ENCODE measurements at regions not wholly inside any gene's neighbourhood (a gene's known extent, or its start where the extent isn't known, plus 50 kb on each side); places are given as distances from the start of the nearest gene placed in this dataset.
"Not testable (repeated sequence)": the region's sequence is repeated elsewhere in the genome, so short reads cannot be mapped to it uniquely, and the experiment has no call there.

DNA sequence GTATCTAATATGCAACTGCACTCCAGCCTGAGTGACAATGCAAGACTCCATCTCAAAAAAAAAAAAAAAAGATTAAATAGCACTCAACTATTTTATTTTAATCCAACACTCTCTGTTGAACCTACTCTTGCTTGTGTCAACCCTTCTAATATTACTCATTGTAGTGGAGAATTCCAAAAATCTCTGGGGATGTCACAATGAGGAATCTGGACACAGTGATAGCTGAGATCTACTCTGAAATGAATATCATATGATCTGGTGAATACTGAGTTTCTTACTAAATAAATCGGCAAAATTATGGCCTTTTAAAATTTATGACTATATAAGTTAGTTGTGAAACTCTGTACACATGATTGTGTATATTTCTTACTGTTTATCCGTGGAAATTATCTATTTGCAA lies 418.2 kb downstream of the BCAT1 start:
- H3K27me3 Mint-ChIP-seq (ENCODE audit: low read depth), result no peaks in the 10 kb centered on the region
- H3K4me3 Mint-ChIP-seq, result no peak overlapping the region
- no peaks in the 10 kb centered on the region for H3K36me3 Mint-ChIP-seq (ENCODE audit: insufficient read depth in 2 of 2)
- ATAC-seq (replicated peaks in 1 of 2) (no peak), DNase-seq (no peak)
- H3K4me1 Mint-ChIP-seq (ENCODE audit: low read depth), result no peaks in the 10 kb centered on the region
- H3K9me3 Mint-ChIP-seq, result peaks cover 0 to 2% of the 10 kb centered on the region in 2 donors
- H3K27ac Mint-ChIP-seq, result no peak overlapping the region

DNA sequence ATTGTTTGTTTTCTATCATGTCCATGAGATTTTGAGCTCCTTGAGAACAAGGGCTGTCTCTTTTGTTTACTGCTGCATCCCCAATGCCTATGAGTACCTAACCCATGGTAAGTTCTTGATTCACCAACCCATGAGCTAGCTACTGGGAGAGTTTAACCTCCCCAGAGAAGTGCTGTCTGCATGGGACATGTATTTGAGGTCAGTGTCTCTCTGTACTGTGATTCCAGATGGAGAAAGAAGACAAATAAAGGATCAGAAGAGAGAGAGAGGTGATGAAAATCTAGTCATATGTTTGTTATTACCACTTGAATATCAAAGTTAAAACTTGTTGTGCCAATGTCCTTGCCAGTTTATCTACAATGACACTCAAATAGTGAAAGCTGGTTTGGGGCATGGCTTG lies 421.8 kb downstream of the BCAT1 start:
- H3K9me3 Mint-ChIP-seq, result peaks cover 2 to 7% of the 10 kb centered on the region in 2 donors
- no peak overlapping the region for H3K4me3 Mint-ChIP-seq
- ATAC-seq (replicated peaks in 1 of 2) (no peak), DNase-seq (no peak)
- no peaks in the 10 kb centered on the region for H3K4me1 Mint-ChIP-seq (ENCODE audit: low read depth)
- no peaks in the 10 kb centered on the region for H3K36me3 Mint-ChIP-seq (ENCODE audit: insufficient read depth in 2 of 2)
- no peak overlapping the region for H3K27ac Mint-ChIP-seq
- no peaks in the 10 kb centered on the region for H3K27me3 Mint-ChIP-seq (ENCODE audit: low read depth)

DNA sequence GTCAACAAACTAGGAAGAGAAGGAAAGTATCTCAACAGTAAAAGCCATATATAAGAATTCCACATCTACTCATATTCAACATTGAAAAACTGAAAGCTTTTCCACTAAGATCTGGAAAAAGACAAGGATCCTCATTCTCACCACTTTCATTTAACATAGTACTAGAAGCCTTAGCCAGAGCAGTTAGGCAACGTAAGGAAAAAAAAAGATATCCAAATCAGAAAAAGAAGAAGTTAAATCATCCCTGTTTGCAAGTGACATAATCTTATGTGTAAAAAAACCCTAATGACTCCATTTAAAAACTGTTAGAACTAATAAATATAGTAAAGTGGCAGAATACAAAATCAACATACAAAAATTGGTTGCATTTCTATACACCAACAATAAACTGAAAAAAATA lies 426.2 kb downstream of the BCAT1 start:
- DNase-seq (no peak), ATAC-seq (replicated peaks in 1 of 2) (no peak)
- H3K4me1 Mint-ChIP-seq (ENCODE audit: low read depth), result no peaks in the 10 kb centered on the region
- H3K27ac Mint-ChIP-seq, result no peak overlapping the region
- no peak overlapping the region for H3K4me3 Mint-ChIP-seq
- H3K27me3 Mint-ChIP-seq (ENCODE audit: low read depth), result no peaks in the 10 kb centered on the region
- peaks cover 17 to 21% of the 10 kb centered on the region in 2 donors for H3K9me3 Mint-ChIP-seq
- H3K36me3 Mint-ChIP-seq (ENCODE audit: insufficient read depth in 2 of 2), result peaks cover 6 to 7% of the 10 kb centered on the region in 2 donors

DNA sequence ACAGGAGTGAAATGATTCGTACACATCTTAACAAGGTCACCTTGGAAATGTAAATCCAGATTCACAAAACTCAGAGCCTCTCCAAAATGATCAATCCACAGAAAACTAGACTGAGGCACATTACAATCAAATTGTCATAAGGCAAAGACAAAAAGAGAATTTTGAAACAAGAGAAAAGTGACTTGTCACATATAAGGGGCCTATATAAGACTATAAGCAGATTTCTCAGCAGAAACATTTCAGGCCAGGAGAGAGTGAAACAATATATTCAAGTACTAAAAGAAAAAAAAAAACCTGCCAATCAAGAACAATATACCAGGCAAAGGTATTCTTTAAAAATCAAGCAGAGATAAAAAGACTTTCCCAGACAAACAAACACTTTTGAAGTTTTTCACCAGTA lies 429.1 kb downstream of the BCAT1 start:
- Mint-ChIP-seq H3K4me1 (ENCODE audit: low read depth) (no peaks in the 10 kb centered on the region), H3K27ac (no peak overlapping the region), H3K27me3 (ENCODE audit: low read depth) (no peaks in the 10 kb centered on the region), H3K9me3 (peaks cover 17% of the 10 kb centered on the region in 2 donors), H3K4me3 (no peak overlapping the region), H3K36me3 (ENCODE audit: insufficient read depth in 2 of 2) (peaks cover 6 to 7% of the 10 kb centered on the region in 2 donors)
- DNase-seq (no peak), ATAC-seq (replicated peaks in 1 of 2) (no peak)

DNA sequence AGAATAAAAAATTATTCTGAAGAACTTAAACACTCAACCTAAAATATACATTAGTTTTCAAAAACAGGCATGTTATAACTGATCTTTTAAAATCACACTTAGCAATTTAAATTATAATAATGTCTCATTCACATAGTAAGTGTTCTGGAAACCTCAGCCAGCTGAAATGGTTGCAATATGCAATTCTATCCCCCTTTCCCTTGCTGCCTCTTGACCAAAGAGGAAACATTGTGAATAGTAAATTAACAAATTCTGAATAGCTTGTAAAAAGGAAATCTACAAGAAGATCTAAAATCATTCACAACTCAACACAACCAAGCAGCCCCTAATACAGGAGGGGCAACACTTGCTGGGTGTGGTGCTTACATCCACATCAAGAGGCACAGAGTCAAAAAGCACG lies 431.9 kb downstream of the BCAT1 start:
- Mint-ChIP-seq H3K9me3 (peaks cover 15 to 16% of the 10 kb centered on the region in 2 donors), H3K27ac (no peak overlapping the region), H3K4me1 (ENCODE audit: low read depth) (no peaks in the 10 kb centered on the region), H3K4me3 (no peak overlapping the region), H3K36me3 (ENCODE audit: insufficient read depth in 2 of 2) (peaks cover 6 to 7% of the 10 kb centered on the region in 2 donors), H3K27me3 (ENCODE audit: low read depth) (no peaks in the 10 kb centered on the region)
- ATAC-seq (replicated peaks in 1 of 2) (no peak), DNase-seq (no peak)

DNA sequence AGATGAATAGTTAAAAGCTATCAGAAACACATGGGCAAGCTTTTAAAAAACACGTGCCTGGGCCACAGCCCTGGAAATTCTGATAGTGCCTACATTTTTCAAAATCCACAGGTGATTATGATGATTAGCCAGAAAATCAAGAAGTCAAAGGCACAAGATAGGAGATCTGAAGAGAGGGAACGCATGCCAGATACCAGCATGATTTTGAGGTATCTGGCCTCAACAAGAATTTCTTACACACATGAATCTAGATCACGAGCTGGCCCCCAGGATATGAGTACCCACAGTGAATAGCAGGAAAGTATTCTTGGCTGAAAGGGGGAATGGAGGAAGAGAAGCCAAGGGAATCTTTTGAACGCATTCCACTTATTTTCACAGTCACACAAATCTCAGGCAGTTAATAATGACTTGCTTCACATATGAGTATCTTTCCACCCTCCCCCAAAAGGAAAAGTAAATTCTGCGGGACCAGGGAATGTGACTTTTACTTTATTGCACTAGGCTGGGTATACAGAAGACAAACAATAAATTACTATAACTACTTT lies 438.2 kb downstream of the BCAT1 start:
- Mint-ChIP-seq H3K27me3 (ENCODE audit: low read depth) (no peaks in the 10 kb centered on the region), H3K36me3 (ENCODE audit: insufficient read depth in 2 of 2) (no peaks in the 10 kb centered on the region), H3K4me1 (ENCODE audit: low read depth) (no peaks in the 10 kb centered on the region), H3K9me3 (peaks cover 0 to 1% of the 10 kb centered on the region in 2 donors), H3K4me3 (no peak overlapping the region), H3K27ac (no peak overlapping the region)
- DNase-seq (no peak), ATAC-seq (replicated peaks in 1 of 2) (no peak)

DNA sequence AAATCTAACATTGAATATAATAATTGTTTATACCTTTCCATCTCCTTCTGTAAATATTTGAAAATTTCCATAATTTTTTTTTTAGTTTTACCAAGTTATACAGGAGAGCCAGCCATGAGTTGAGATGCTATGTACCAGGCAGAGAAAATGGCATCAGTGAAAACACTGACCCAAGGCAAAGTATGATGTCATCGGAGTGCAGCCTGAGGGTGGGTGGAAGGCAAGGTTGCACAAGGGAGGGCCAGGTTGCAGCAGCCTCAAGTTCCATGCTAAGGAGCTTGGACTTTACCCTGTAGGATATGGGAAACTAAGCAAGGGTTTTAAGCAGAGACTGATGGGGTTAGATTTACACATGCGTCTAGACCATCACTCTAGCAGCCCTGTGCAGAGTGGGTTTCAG lies 441.1 kb downstream of the BCAT1 start:
- Mint-ChIP-seq H3K4me1 (ENCODE audit: low read depth) (no peaks in the 10 kb centered on the region), H3K4me3 (no peak overlapping the region), H3K9me3 (peaks cover 0 to 1% of the 10 kb centered on the region in 2 donors), H3K27ac (no peak overlapping the region), H3K27me3 (ENCODE audit: low read depth) (no peaks in the 10 kb centered on the region), H3K36me3 (ENCODE audit: insufficient read depth in 2 of 2) (no peaks in the 10 kb centered on the region)
- no peak for ATAC-seq (replicated peaks in 1 of 2)
- DNase-seq, result no peak

DNA sequence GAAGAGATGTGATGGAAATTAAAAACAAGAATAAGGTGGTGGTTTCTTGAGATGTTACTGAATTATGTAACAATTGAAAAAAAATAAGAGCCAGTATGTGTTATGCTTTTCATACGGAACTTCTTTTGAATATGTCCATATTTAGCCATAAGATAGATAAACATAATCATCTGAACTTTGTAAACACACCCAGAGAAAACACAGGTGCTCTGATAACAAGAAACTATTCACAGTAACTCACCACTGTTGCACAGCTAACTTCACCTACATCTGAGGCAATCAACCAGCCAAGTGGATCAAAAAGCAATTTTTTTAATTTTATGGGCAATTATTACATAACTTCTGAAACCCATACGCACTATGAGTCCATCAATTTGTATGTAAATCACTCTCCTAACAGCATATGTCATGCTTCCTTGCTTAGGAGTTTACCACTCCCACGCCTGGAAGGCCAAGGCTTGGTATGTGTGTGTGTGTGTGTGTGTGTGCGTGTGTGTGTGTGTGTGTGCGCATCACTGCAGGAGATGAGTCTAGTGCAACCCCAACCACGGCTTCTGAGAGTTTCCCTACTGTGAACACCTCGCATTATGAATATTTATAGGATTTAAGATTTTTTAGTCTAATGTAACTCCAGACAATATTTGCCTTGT lies 443.4 kb downstream of the BCAT1 start:
- no peak overlapping the region for H3K4me3 Mint-ChIP-seq
- no peaks in the 10 kb centered on the region for H3K27me3 Mint-ChIP-seq (ENCODE audit: low read depth)
- no peaks in the 10 kb centered on the region for H3K4me1 Mint-ChIP-seq (ENCODE audit: low read depth)
- no peak overlapping the region for H3K27ac Mint-ChIP-seq
- no peaks in the 10 kb centered on the region for H3K36me3 Mint-ChIP-seq (ENCODE audit: insufficient read depth in 2 of 2)
- ATAC-seq (replicated peaks in 1 of 2) (no peak), DNase-seq (no peak)
- peaks cover 0 to 2% of the 10 kb centered on the region in 2 donors for H3K9me3 Mint-ChIP-seq

DNA sequence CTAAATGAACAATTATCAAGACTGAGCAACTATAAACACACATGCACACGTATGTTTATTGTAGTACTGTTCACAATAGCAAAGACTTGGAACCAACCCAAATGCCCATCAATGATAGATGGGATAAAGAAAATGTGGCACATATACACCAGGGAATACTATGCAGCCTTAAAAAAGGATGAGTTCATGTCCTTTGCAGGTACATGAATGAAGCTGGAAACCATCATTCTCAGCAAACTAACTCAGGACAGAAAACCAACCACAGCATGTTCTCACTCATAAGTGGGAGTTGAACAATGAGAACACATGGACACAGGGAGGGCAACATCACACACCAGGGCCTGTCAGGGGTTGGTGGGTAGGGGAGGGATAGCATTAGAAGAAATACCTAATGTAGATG lies 445.4 kb downstream of the BCAT1 start:
- not testable (repeated sequence) for H3K36me3 Mint-ChIP-seq (ENCODE audit: insufficient read depth in 2 of 2); ATAC-seq (replicated peaks in 1 of 2); H3K4me1 Mint-ChIP-seq (ENCODE audit: low read depth); H3K4me3 Mint-ChIP-seq; DNase-seq; H3K9me3 Mint-ChIP-seq; H3K27me3 Mint-ChIP-seq (ENCODE audit: low read depth); H3K27ac Mint-ChIP-seq

DNA sequence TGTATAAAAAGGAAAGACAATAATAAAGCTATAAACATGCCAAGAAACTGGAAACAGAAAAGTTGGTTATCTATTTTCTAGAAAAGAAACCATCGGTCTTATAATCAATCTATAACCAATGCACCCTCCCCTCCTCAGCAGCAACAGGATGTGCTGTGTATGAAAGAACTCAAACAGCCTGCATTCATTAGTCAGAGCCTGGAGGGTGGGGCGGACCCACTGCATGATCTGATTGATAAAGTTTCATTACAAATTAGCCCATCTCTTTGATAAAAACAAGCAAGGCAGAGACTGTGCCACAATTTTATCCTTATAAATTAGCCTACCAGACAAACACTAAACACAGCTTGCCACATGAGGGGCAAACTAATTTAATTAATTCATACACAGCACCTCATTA lies 448.1 kb downstream of the BCAT1 start:
- no peaks in the 10 kb centered on the region for H3K27me3 Mint-ChIP-seq (ENCODE audit: low read depth)
- peaks cover 0 to 2% of the 10 kb centered on the region in 2 donors for H3K9me3 Mint-ChIP-seq
- no peaks in the 10 kb centered on the region for H3K36me3 Mint-ChIP-seq (ENCODE audit: insufficient read depth in 2 of 2)
- ATAC-seq (replicated peaks in 1 of 2) (no peak), DNase-seq (no peak)
- H3K4me1 Mint-ChIP-seq (ENCODE audit: low read depth), result no peaks in the 10 kb centered on the region
- H3K4me3 Mint-ChIP-seq, result no peak overlapping the region
- no peak overlapping the region for H3K27ac Mint-ChIP-seq

DNA sequence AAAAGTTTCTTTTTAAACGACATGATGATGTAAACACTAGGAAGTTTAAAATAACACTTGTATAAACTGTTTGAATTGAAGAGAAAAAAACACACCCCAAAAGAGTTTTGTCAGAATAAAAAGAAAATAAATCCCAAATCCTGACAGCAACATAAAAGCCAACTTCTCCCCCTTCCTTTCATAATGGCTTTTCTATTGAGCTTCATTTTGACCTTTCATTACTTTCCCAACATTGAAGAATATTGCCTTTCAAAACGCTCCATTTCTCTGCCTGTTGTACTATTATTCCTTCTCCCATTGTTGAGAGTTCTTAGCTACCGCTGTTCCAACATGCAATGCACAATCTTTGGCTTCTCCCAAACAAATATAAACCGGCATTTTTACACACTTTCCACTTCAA lies 448.5 kb downstream of the BCAT1 start:
- no peak overlapping the region for H3K27ac Mint-ChIP-seq
- ATAC-seq (replicated peaks in 1 of 2) (no peak), DNase-seq (no peak)
- H3K4me1 Mint-ChIP-seq (ENCODE audit: low read depth), result no peaks in the 10 kb centered on the region
- H3K36me3 Mint-ChIP-seq (ENCODE audit: insufficient read depth in 2 of 2), result no peaks in the 10 kb centered on the region
- H3K27me3 Mint-ChIP-seq (ENCODE audit: low read depth), result no peaks in the 10 kb centered on the region
- no peak overlapping the region for H3K4me3 Mint-ChIP-seq
- H3K9me3 Mint-ChIP-seq, result peaks cover 0 to 2% of the 10 kb centered on the region in 2 donors

DNA sequence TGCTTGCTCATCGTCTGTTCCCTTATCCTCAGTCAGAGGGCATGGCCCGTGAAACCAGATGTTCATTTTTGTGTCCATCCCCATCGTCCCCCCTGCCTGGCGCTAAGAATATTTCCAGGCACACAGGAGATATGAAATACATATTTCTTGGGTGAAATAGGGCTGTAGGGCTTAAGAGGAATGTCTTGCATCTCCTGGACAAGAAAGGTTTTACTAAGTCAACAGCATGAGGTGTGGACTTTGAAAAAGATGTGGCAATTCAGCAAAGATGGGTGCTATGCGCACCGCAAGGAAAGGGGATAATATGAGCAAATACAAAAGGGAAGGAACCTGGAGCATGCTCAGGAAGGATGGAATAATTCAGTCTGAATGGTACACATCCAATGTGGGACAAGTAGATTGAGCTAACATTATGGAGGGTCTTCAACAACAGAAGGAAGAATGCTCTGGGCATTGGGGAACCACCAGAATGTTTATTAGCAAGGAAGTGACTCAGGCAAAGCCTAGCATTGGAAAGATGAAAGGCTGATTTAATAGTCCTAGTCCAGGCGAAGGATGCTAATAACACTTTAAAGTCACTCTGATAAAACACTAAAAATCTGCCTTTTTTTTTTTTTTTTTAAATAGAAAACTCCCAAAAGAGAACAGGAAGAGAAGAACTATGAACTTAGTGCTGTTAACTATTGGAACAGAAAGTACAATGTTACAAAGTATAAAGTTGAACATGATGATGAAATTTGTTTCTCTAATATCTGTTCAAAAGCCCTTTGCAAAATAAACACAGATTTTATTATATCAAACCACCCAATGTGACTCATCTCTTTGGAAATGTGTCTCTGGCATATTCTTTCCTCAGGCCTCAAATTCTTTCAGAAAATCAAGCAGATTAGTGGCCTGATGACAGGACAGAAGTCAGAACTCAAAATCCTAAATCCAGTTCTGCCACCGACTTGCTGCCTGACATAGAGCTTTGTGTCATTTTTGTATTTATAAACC lies 449.5 kb downstream of the BCAT1 start:
- peaks cover 0 to 2% of the 10 kb centered on the region in 2 donors for H3K9me3 Mint-ChIP-seq
- no peak overlapping the region for H3K27ac Mint-ChIP-seq
- no peaks in the 10 kb centered on the region for H3K36me3 Mint-ChIP-seq (ENCODE audit: insufficient read depth in 2 of 2)
- DNase-seq (no peak), ATAC-seq (replicated peaks in 1 of 2) (no peak)
- H3K27me3 Mint-ChIP-seq (ENCODE audit: low read depth), result no peaks in the 10 kb centered on the region
- H3K4me1 Mint-ChIP-seq (ENCODE audit: low read depth), result no peaks in the 10 kb centered on the region
- no peak overlapping the region for H3K4me3 Mint-ChIP-seq

DNA sequence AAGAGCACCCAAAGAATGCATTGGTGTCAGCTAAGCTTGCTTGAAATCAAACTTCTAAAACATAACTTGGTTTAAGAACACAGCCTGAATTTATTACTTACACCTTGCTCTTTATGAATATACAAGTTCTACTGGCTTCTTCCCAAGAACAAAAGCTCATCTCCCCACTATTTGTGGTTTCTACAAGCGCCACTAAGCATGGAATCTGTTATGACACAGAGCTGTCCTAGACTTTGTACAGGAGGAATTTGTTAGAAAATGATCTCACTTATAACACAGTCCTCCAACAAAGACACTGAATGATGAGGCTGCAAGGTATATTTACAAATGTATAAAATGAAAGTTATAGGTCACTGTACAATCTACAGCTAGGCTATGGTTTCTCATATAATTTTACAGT lies 452.1 kb downstream of the BCAT1 start:
- no peak overlapping the region for H3K27ac Mint-ChIP-seq
- no peaks in the 10 kb centered on the region for H3K27me3 Mint-ChIP-seq (ENCODE audit: low read depth)
- no peaks in the 10 kb centered on the region for H3K9me3 Mint-ChIP-seq
- H3K4me1 Mint-ChIP-seq (ENCODE audit: low read depth), result no peaks in the 10 kb centered on the region
- no peak overlapping the region for H3K4me3 Mint-ChIP-seq
- DNase-seq, result no peak
- no peak for ATAC-seq (replicated peaks in 1 of 2)
- H3K36me3 Mint-ChIP-seq (ENCODE audit: insufficient read depth in 2 of 2), result no peaks in the 10 kb centered on the region

All from activated T-cell treated with anti-CD3 and anti-CD28 coated beads, Interleukin-2, amount 50 U/mL, for 72 hours (primary cell).